Peyer's patch (tissue), 4 donors: ENCODE measurements at regions not wholly inside any gene's neighbourhood (a gene's known extent, or its start where the extent isn't known, plus 50 kb on each side); places are given as distances from the start of the nearest gene placed in this dataset.
"Not testable (repeated sequence)": the region's sequence is repeated elsewhere in the genome, so short reads cannot be mapped to it uniquely, and the experiment has no call there.

ENCODE experiments used
- DNase-seq, 3 donors: peaks; one replicate each; pipeline ENCODE4 v3.0.0-alpha.2; 2017 to 2019
- H3K27ac ChIP-seq, 4 donors: fragments of 200-600 bp; sonication (generic); one replicate each; pipeline ENCODE4 v1.5.1; 2016 to 2019
- H3K27me3 ChIP-seq, 2 donors: fragments of 200-600 bp; sonication (generic); one replicate each; pipeline ENCODE4 v1.5.1; 2019
- H3K36me3 ChIP-seq, 3 donors: fragments of 200-600 bp; sonication (generic); one replicate each; pipeline ENCODE4 v1.5.1; 2016 to 2019
- H3K4me1 ChIP-seq, 4 donors: fragments of 200-600 bp; sonication (generic); one replicate each; pipeline ENCODE4 v1.5.1; 2016 to 2019
- H3K4me3 ChIP-seq, 4 donors: fragments of 200-600 bp; sonication (generic); 1 replicate in 3 of 4; 2 replicates in 1 of 4; pipeline ENCODE4 v1.5.1; 2016 to 2019; ENCODE audit warnings: mild to moderate bottlenecking in 1 of 4
- H3K9me3 ChIP-seq, 4 donors: fragments of 200-600 bp; sonication (generic); one replicate each; pipeline ENCODE4 v1.5.1; 2016 to 2019; ENCODE audit warnings: mild to moderate bottlenecking in 1 of 4
- CTCF ChIP-seq, 6 experiments: fragments of 450-650 bp in 4 of 6; fragments of 200-600 bp in 2 of 6; sonication (generic) in 1 of 6; IDR thresholded peaks; one replicate each; pipeline ENCODE4 v1.5.1; 2017 to 2019; ENCODE audit warnings: antibody characterized with exemption in 6 of 6, mild to moderate bottlenecking in 3 of 6, moderate library complexity in 1 of 6
- POLR2A ChIP-seq, 2 donors: fragments of 450-650 bp; IDR thresholded peaks; one replicate each; pipeline ENCODE4 v1.5.1; 2017; ENCODE audit warnings: antibody characterized with exemption in 2 of 2, mild to moderate bottlenecking in 2 of 2, moderate library complexity in 2 of 2

- Histone ChIP-seq H3K4me3 (no peak overlapping the region), H3K4me1 (peaks cover 0 to 14% (median 0%) of the 10 kb centered on the region in 4 donors), H3K36me3 (no peaks in the 10 kb centered on the region), H3K27me3 (no peaks in the 10 kb centered on the region), H3K27ac (peak overlapping the region in 3 of 4 donors; percentile 19 to 35 (median 33)), H3K9me3 (no peaks in the 10 kb centered on the region)
- peak in 1 of 3 donors; percentile 58 for DNase-seq
- no peak for TF ChIP-seq POLR2A (IDR thresholded peaks at IDR 0.05)
- no peak for TF ChIP-seq CTCF (IDR thresholded peaks at IDR 0.05)
These were observed 54.4 kb upstream of the CEP85L start for GRCh38 chr6:118705544-118706491.

- no peaks in the 10 kb centered on the region for H3K36me3 ChIP-seq
- no peaks in the 10 kb centered on the region for H3K9me3 ChIP-seq
- no peak overlapping the region for H3K27ac ChIP-seq
- H3K4me1 ChIP-seq, result peaks cover 0 to 7% (median 0%) of the 10 kb centered on the region in 4 donors
- DNase-seq, result no peak
- no peaks in the 10 kb centered on the region for H3K27me3 ChIP-seq
- no peak overlapping the region for H3K4me3 ChIP-seq
- TF ChIP-seq CTCF (IDR thresholded peaks at IDR 0.05), result no peak
- TF ChIP-seq POLR2A (IDR thresholded peaks at IDR 0.05), result no peak
These were observed 53.5 kb upstream of the CEP85L start for GRCh38 chr6:118704915-118705314.

GRCh38 chr6:118701260-118701659 lies 49.9 kb upstream of the CEP85L start:
- not testable (repeated sequence) for H3K27me3 ChIP-seq, H3K4me1 ChIP-seq, DNase-seq, H3K9me3 ChIP-seq, H3K4me3 ChIP-seq, H3K36me3 ChIP-seq, H3K27ac ChIP-seq
